Spinal cord (tissue), 9 donors: ENCODE measurements at regions not wholly inside any gene's neighbourhood (a gene's known extent, or its start where the extent isn't known, plus 50 kb on each side); places are given as distances from the start of the nearest gene placed in this dataset.

Experiments
- DNase-seq, 6 donors: peaks; one replicate each; pipeline versions ENCODE4 v3.0.0 to v3.0.0-alpha.2; 2013 to 2015; ENCODE audit warnings: low spot score in 6 of 6, low read depth in 4 of 6
- H3K27ac ChIP-seq: one replicate; pipeline ENCODE4 v1.5.1; 2013; ENCODE audit warnings: low read depth, low read length, control low read depth
- H3K27me3 ChIP-seq: one replicate; pipeline ENCODE4 v1.6.1; 2013; ENCODE audit warnings: low read length; ENCODE audit not compliant: control insufficient read depth, insufficient read depth
- H3K36me3 ChIP-seq: one replicate; pipeline ENCODE4 v1.6.1; 2013; ENCODE audit warnings: low read length; ENCODE audit not compliant: control insufficient read depth, insufficient read depth
- H3K4me1 ChIP-seq: one replicate; pipeline ENCODE4 v1.6.1; 2013; ENCODE audit warnings: low read length; ENCODE audit not compliant: control insufficient read depth, insufficient read depth
- H3K4me3 ChIP-seq: one replicate; pipeline ENCODE4 v1.5.1; 2013; ENCODE audit warnings: low read depth, low read length, control low read depth
- H3K9me3 ChIP-seq: one replicate; pipeline ENCODE4 v1.6.1; 2013; ENCODE audit warnings: low read length; ENCODE audit not compliant: control insufficient read depth, insufficient read depth
- WGBS: methylation state at CpG from one replicate; pipeline ENCODE4 v1.1.5; 2013; ENCODE audit warnings: missing lambda C conversion rate; ENCODE audit not compliant: insufficient coverage; 5-methylcytosine and 5-hydroxymethylcytosine counted together
- donor health status: healthy.

GRCh38 chrX:120021927-120022326 lies 55.6 kb downstream of the RHOXF2B start:
- 67% methylated on average over 1 of the region's 3 CpGs for WGBS
- Histone ChIP-seq H3K27ac (no peak overlapping the region), H3K4me3 (no peak overlapping the region), H3K27me3 (peaks cover 11% of the 10 kb centered on the region), H3K4me1 (no peaks in the 10 kb centered on the region), H3K36me3 (no peaks in the 10 kb centered on the region), H3K9me3 (no peaks in the 10 kb centered on the region)
- no peak for DNase-seq

DNA sequence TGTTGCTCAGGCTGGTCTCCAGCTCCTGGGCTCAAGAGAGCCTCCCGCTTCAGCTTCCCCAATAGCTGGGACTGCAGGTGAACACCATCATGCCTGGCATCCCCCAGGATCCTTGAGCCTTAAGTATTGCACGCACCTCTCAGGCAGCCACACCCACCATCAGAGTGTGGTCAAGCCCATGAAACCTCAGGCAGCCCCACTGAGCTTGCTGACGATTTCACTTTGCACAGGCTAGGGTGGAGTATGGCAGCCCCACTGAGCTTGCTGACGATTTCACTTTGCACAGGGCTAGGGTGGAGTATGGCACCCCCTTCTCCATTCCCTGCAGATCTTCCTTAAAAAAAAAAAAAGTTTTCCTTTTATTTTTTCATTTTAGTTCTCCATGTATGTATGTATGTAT lies 57.2 kb downstream of the RHOXF2B start:
- H3K4me3 ChIP-seq = no peak overlapping the region
- H3K4me1 ChIP-seq = peaks cover 10% of the 10 kb centered on the region
- H3K27ac ChIP-seq = no peak overlapping the region
- WGBS = 57% methylated on average over 3 of the region's 4 CpGs
- H3K9me3 ChIP-seq = no peaks in the 10 kb centered on the region
- no peaks in the 10 kb centered on the region for H3K36me3 ChIP-seq
- DNase-seq = no peak
- peaks cover 27% of the 10 kb centered on the region for H3K27me3 ChIP-seq

DNA sequence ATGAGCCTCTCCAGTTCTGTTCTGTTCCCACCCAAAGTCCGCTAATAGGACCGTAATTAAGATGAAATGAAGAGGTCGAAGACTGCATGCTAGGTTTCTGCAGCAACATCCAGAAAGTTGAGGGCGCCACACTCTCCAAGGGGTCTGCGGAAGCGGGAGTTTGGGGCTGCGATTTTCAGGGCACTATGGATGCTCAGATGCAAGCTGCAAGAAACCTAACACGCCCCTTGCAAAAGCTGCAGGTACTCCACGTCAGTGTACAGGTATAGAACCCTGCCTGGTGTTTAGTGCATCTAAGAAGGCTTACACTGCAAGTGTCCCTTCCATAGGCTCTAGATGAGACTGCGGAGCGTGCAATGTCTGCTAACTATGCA lies 61.4 kb downstream of the RHOXF2B start:
- WGBS = 23% methylated on average over 9 of the region's 11 CpGs
- peaks cover 38% of the 10 kb centered on the region for H3K27me3 ChIP-seq
- H3K27ac ChIP-seq = no peak overlapping the region
- no peaks in the 10 kb centered on the region for H3K9me3 ChIP-seq
- peak in 1 of 6 donors; percentile 1 for DNase-seq
- no peaks in the 10 kb centered on the region for H3K36me3 ChIP-seq
- H3K4me1 ChIP-seq = peaks cover 18% of the 10 kb centered on the region
- H3K4me3 ChIP-seq = no peak overlapping the region

GRCh38 chrX:120015145-120016067 lies 62.1 kb downstream of the RHOXF2B start:
- 23% methylated on average over 51 of the region's 58 CpGs for WGBS
- Histone ChIP-seq H3K9me3 (no peaks in the 10 kb centered on the region), H3K4me1 (peaks cover 18% of the 10 kb centered on the region), H3K4me3 (no peak overlapping the region), H3K27ac (no peak overlapping the region), H3K36me3 (no peaks in the 10 kb centered on the region), H3K27me3 (peaks cover 41% of the 10 kb centered on the region)
- DNase-seq = peak in 1 of 6 donors; percentile 3

DNA sequence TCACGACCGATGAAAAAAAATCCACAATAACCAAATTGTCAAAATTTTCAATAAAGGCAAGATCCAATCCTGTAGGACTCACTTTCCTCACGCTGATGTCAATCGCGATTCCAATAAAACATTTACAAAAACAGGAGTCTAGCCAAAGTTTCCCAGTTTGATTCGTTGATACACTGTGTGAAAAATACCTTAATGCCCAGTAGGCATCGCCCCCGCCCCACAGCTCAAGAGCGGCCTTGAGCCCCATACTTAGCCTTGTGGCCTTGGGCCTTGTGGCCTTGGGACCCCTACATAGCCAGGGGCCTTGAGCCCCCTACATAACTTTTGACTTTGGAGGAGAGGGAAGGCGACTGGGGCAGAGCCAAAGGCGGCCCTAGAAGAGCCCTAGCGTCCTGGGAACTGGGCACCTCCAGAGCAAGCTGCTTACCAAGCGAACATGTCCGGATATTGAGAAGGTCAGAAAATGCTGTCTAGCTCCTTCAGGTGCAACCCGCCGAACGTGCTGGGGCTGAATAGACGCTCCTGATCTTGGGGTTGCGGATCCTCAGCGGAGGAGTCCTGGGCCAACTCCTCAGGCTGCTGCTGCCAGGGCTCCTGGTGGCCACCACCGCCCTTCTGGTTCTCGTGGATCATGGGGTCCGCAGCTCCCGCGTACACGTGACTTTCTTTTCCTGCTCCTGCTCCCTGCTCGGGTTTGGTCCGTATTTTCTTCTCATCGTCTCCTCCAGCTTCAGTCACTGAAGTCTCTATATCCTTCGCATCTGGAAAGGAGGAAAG lies 62.9 kb downstream of the RHOXF2B start:
- no peak overlapping the region for H3K27ac ChIP-seq
- WGBS = 37% methylated on average over 22 of the region's 30 CpGs
- H3K4me1 ChIP-seq = peaks cover 18% of the 10 kb centered on the region
- no peak for DNase-seq
- no peaks in the 10 kb centered on the region for H3K9me3 ChIP-seq
- H3K27me3 ChIP-seq = peaks cover 42% of the 10 kb centered on the region
- H3K36me3 ChIP-seq = no peaks in the 10 kb centered on the region
- H3K4me3 ChIP-seq = no peak overlapping the region

DNA sequence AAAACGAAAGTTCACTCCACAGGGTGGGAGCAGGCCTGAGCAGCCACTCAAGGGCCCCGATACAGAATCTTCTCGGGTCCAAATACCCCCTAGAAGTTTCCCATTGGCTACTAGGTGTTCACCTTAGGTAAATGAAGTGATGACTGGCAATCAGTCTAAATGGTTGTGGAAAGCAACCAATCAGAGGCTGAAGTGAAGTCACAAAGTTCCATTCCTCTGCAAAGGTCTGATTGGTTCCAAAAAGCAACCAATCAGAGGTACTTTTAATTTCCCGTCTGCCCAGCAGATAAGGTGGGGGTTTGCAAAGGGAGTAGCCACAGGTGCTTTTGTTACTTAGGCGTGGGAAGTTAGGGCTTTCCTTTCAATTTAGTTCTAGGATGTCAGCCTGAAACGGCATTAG lies 58.2 kb upstream of the NKAP start:
- no peak for DNase-seq
- WGBS = 50% methylated on average over 1 of the region's 6 CpGs
- H3K4me1 ChIP-seq = peaks cover 13% of the 10 kb centered on the region
- H3K27ac ChIP-seq = no peak overlapping the region
- H3K36me3 ChIP-seq = no peaks in the 10 kb centered on the region
- no peak overlapping the region for H3K4me3 ChIP-seq
- peaks cover 57% of the 10 kb centered on the region for H3K27me3 ChIP-seq
- no peaks in the 10 kb centered on the region for H3K9me3 ChIP-seq

DNA sequence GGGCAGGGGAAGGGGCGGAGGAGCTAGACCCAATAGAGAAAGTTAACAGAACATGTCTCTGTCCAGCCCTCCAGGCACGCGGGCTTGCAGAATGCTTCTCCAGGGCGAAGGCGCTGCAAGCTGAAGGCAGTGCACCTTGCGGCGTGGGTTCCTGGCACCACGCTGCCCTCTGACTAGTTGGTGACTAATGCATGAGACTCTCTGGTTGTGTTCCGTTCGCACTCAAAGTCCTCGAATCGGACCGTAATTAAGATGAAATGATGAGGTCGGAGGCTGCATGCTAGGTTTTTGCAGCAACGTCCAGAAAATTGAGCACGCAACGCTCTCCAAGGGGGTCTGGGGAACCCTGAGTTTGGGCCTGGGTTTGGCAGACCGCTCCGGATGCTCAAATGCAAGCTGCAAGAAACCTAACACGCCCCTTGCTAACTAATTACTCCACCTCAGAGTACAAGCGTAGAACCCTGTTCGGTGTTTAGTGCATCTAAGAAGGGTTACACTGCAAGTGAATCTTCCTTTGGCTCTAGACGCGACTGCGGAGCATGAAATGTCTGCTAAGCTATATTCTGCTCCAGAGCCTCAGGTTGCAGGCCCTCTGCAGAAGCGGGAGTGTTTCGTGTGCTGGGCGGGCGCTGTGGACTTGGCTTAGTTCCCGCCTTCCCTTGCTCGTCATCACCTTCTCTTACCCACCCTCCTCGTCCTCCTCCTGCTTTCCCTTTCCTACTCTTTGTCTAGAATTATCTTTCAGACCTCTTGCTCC lies 57.1 kb upstream of the NKAP start:
- DNase-seq = no peak
- Histone ChIP-seq H3K27ac (no peak overlapping the region), H3K9me3 (no peaks in the 10 kb centered on the region), H3K27me3 (peaks cover 68% of the 10 kb centered on the region), H3K4me3 (no peak overlapping the region), H3K4me1 (peaks cover 13% of the 10 kb centered on the region), H3K36me3 (no peaks in the 10 kb centered on the region)
- 38% methylated on average over 25 of the region's 32 CpGs for WGBS

- 34% methylated on average over 15 of the region's 20 CpGs for WGBS
- H3K9me3 ChIP-seq = no peaks in the 10 kb centered on the region
- no peak overlapping the region for H3K4me3 ChIP-seq
- H3K27ac ChIP-seq = no peak overlapping the region
- H3K27me3 ChIP-seq = peaks cover 82% of the 10 kb centered on the region
- no peaks in the 10 kb centered on the region for H3K36me3 ChIP-seq
- H3K4me1 ChIP-seq = peaks cover 13% of the 10 kb centered on the region
- DNase-seq = no peak
Measured at GRCh38 chrX:119999087-119999634, 55.6 kb upstream of the NKAP start.

DNA sequence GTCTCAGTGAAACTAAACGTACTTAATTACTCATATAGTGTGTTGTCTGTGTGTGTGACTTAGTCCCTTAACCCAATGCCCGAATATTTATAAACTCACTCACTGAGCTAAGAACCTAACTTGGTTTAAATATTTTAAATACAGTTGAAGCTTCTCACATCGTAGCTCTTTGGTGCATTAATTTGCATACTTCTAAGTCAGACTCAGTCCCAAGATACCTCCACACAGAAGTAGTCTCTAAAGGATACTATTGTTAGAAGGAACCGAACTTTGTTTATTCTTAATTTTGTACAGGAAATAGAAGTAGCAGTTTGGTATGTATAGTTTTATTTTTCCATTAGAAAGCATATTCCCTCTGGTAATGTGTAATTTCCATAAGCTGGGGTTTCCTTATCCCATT lies 54.0 kb upstream of the NKAP start:
- Histone ChIP-seq H3K36me3 (no peaks in the 10 kb centered on the region), H3K4me1 (peaks cover 13% of the 10 kb centered on the region), H3K27me3 (peaks cover 95% of the 10 kb centered on the region), H3K27ac (no peak overlapping the region), H3K4me3 (no peak overlapping the region), H3K9me3 (no peaks in the 10 kb centered on the region)
- no peak for DNase-seq
- no CpG with 5 or more reads among the region's 4 CpGs for WGBS
